ENCODE measurements at regions not wholly inside any gene's neighbourhood (a gene's known extent, or its start where the extent isn't known, plus 50 kb on each side); places are given as distances from the start of the nearest gene placed in this dataset.

- POLR2A ChIA-PET = no interaction called here
Observed at GRCh38 chr4:67375291-67375690, 170.0 kb downstream of the CENPC start.

DNA sequence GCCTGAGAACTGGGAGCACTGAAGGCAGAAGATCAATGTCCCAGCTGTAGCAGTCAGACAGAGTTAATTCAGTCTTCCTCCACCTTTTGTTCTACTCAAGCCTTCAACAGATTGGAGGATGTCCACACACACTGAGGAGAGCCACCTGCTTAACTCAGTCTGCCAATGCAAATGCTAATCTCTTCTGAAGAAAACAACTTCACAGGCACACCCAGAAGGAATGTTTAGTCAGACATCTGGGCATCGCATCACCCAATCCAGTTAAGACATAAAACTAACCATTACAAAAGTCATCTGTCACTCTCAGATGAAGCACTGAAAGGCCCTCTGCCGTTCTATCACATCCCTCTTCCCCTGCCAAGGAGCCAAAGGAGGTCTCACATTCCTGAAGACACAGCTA, 173.7 kb downstream of the CENPC start:
- dilution Hi-C loops (cut with MboI; ENCODE audit: extremely low pct_ligation_motif_present, low sequenced_read_pairs) (no loop called here), intact Hi-C loops (cut with micrococcal nuclease) (no loop called here)
- no TSS peak for BruUV-seq (replicated peaks)
- no peak overlapping the region for H2AFZ ChIP-seq (ENCODE audit: low read depth, low read length)
- H3K79me2 ChIP-seq (ENCODE audit: control insufficient read depth, insufficient read depth, low read length) = no peaks in the 10 kb centered on the region
- no peak overlapping the region for H3K9ac ChIP-seq (replicated peaks; ENCODE audit: extremely low read depth, insufficient read depth, low read length)
- no peaks in the 10 kb centered on the region for H3K27me3 ChIP-seq (ENCODE audit: control insufficient read depth in 2 of 2, insufficient read depth in 2 of 2, low read length in 2 of 2)
- H3K36me3 ChIP-seq (ENCODE audit: control insufficient read depth in 2 of 2, extremely low read depth in 1 of 2, insufficient read depth in 2 of 2, low read length in 2 of 2) = no peaks in the 10 kb centered on the region
- no peaks in the 10 kb centered on the region for H3K4me1 ChIP-seq (ENCODE audit: control insufficient read depth, extremely low read depth, insufficient read depth, low read length)
- H3K4me3 ChIP-seq (replicated peaks in 1 of 3; ENCODE audit: insufficient read depth in 1 of 3, low read depth in 1 of 3, low read length in 3 of 3) = no peak overlapping the region
- DNase-seq (ENCODE audit: low read depth, low spot score) (no peak), FAIRE-seq (no peak)
- H3K9me1 ChIP-seq (replicated peaks; ENCODE audit: control insufficient read depth, extremely low read depth, insufficient read depth, low read length) = no peaks in the 10 kb centered on the region
- CTCF ChIA-PET = no interaction called here
- TF ChIP-seq FOS (IDR thresholded peaks at IDR 0.05; ENCODE audit: borderline replicate concordance, insufficient read depth, low read length) (no peak), POLR2A (IDR thresholded peaks at IDR 0.05; ENCODE audit: low read depth, low read length) (no peak), EZH2 (IDR thresholded peaks at IDR 0.05; ENCODE audit: borderline replicate concordance, low read depth, low read length, severe bottlenecking) (no peak), POLR2AphosphoS5 (IDR thresholded peaks at IDR 0.05; ENCODE audit: insufficient read depth, low read depth, low read length) (no peak), JUN (IDR thresholded peaks at IDR 0.05; ENCODE audit: borderline replicate concordance, insufficient read depth, insufficient read length, low read depth) (no peak), MYC (IDR thresholded peaks at IDR 0.05; ENCODE audit: low read depth, low read length) (no peak), MAX (IDR thresholded peaks at IDR 0.05; ENCODE audit: insufficient read depth, insufficient read length) (no peak), GATA2 (IDR thresholded peaks at IDR 0.05; ENCODE audit: insufficient read depth, insufficient read length, low read depth, low read length) (no peak)
- TF ChIP-seq, protein P1, sequence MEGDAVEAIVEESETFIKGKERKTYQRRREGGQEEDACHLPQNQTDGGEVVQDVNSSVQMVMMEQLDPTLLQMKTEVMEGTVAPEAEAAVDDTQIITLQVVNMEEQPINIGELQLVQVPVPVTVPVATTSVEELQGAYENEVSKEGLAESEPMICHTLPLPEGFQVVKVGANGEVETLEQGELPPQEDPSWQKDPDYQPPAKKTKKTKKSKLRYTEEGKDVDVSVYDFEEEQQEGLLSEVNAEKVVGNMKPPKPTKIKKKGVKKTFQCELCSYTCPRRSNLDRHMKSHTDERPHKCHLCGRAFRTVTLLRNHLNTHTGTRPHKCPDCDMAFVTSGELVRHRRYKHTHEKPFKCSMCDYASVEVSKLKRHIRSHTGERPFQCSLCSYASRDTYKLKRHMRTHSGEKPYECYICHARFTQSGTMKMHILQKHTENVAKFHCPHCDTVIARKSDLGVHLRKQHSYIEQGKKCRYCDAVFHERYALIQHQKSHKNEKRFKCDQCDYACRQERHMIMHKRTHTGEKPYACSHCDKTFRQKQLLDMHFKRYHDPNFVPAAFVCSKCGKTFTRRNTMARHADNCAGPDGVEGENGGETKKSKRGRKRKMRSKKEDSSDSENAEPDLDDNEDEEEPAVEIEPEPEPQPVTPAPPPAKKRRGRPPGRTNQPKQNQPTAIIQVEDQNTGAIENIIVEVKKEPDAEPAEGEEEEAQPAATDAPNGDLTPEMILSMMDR (IDR thresholded peaks at IDR 0.05; ENCODE audit: extremely low read depth in 1 of 2, insufficient read depth in 1 of 2, low read depth in 1 of 2, low read length in 2 of 2) = no peak
- no peak overlapping the region for H3K4me2 ChIP-seq (ENCODE audit: insufficient read depth, low read length)
- no peak overlapping the region for H3K27ac ChIP-seq (ENCODE audit: insufficient read depth, low read depth, low read length)
- H3K9me3 ChIP-seq (replicated peaks; ENCODE audit: control insufficient read depth, insufficient read depth, low read length) = no peaks in the 10 kb centered on the region
- H4K20me1 ChIP-seq (replicated peaks; ENCODE audit: control insufficient read depth, extremely low read depth, insufficient read depth, low read length) = no peaks in the 10 kb centered on the region
- POLR2A ChIA-PET = no interaction called here

More at GRCh38 chr4:67375291-67375690, 170.0 kb downstream of the CENPC start:
- Histone ChIP-seq H3K4me3 (replicated peaks in 1 of 3; ENCODE audit: insufficient read depth in 1 of 3, low read depth in 1 of 3, low read length in 3 of 3) (no peak overlapping the region), H3K9me3 (replicated peaks; ENCODE audit: control insufficient read depth, insufficient read depth, low read length) (no peaks in the 10 kb centered on the region), H3K27ac (ENCODE audit: insufficient read depth, low read depth, low read length) (no peak overlapping the region), H3K27me3 (ENCODE audit: control insufficient read depth in 2 of 2, insufficient read depth in 2 of 2, low read length in 2 of 2) (no peaks in the 10 kb centered on the region), H2AFZ (ENCODE audit: low read depth, low read length) (no peak overlapping the region), H3K4me2 (ENCODE audit: insufficient read depth, low read length) (no peak overlapping the region), H3K9me1 (replicated peaks; ENCODE audit: control insufficient read depth, extremely low read depth, insufficient read depth, low read length) (no peaks in the 10 kb centered on the region), H3K36me3 (ENCODE audit: control insufficient read depth in 2 of 2, extremely low read depth in 1 of 2, insufficient read depth in 2 of 2, low read length in 2 of 2) (no peaks in the 10 kb centered on the region), H3K79me2 (ENCODE audit: control insufficient read depth, insufficient read depth, low read length) (no peaks in the 10 kb centered on the region), H4K20me1 (replicated peaks; ENCODE audit: control insufficient read depth, extremely low read depth, insufficient read depth, low read length) (no peaks in the 10 kb centered on the region), H3K9ac (replicated peaks; ENCODE audit: extremely low read depth, insufficient read depth, low read length) (no peak overlapping the region), H3K4me1 (ENCODE audit: control insufficient read depth, extremely low read depth, insufficient read depth, low read length) (no peaks in the 10 kb centered on the region)
- TF ChIP-seq, protein P1 (IDR thresholded peaks at IDR 0.05; ENCODE audit: extremely low read depth in 1 of 2, insufficient read depth in 1 of 2, low read depth in 1 of 2, low read length in 2 of 2) = no peak
- DNase-seq (ENCODE audit: low read depth, low spot score) (no peak), FAIRE-seq (no peak)
- CTCF ChIA-PET = no interaction called here
- dilution Hi-C loops (cut with MboI; ENCODE audit: extremely low pct_ligation_motif_present, low sequenced_read_pairs) = no loop called here
- intact Hi-C loops (cut with micrococcal nuclease) = no loop called here
- BruUV-seq (replicated peaks) = no TSS peak

Data from endothelial cell of umbilical vein (primary cell).